Stimulated activated CD4-positive, alpha-beta T cell treated with anti-CD3 and anti-CD28 coated beads, Interleukin-2, amount 100 ng/mL, for 4 hours (primary cell): ENCODE measurements at regions not wholly inside any gene's neighbourhood (a gene's known extent, or its start where the extent isn't known, plus 50 kb on each side); places are given as distances from the start of the nearest gene placed in this dataset.

Experiments used
- DNase-seq: peaks from one replicate; pipeline ENCODE4 v3.0.0-alpha.2; 2020; ENCODE audit warnings: low read depth

- DNase-seq, result no peak
Measured at GRCh38 chr12:124504273-124505000, 63.0 kb downstream of the NCOR2 start.

- DNase-seq, result no peak
Measured at GRCh38 chr12:124503305-124503704, 64.1 kb downstream of the NCOR2 start.

GRCh38 chr12:124502379-124502778, 65.0 kb downstream of the NCOR2 start:
- DNase-seq, result no peak

GRCh38 chr12:124501827-124502226, 65.6 kb downstream of the NCOR2 start:
- no peak for DNase-seq

- no peak for DNase-seq
Measured at GRCh38 chr12:124501112-124501561, 66.3 kb downstream of the NCOR2 start.

GRCh38 chr12:124499898-124500244, 67.5 kb downstream of the NCOR2 start:
- no peak for DNase-seq

- no peak for DNase-seq
Measured at GRCh38 chr12:124499190-124499753, 68.1 kb downstream of the NCOR2 start.

- no peak for DNase-seq
Measured at GRCh38 chr12:124498275-124499189, 68.9 kb downstream of the NCOR2 start.

GRCh38 chr12:124497658-124498057, 69.8 kb downstream of the NCOR2 start:
- DNase-seq, result no peak

GRCh38 chr12:124497039-124497438, 70.4 kb downstream of the NCOR2 start:
- no peak for DNase-seq

- DNase-seq, result no peak
Measured at GRCh38 chr12:124496584-124496983, 70.8 kb downstream of the NCOR2 start.

- no peak for DNase-seq
Measured at GRCh38 chr12:124495194-124495983, 72.0 kb downstream of the NCOR2 start.

GRCh38 chr12:124494751-124495129, 72.7 kb downstream of the NCOR2 start:
- DNase-seq, result no peak

- DNase-seq, result peak; percentile 29
Measured at GRCh38 chr12:124493809-124494750, 73.3 kb downstream of the NCOR2 start.

- no peak for DNase-seq
Measured at GRCh38 chr12:124492879-124493808, 74.3 kb downstream of the NCOR2 start.

GRCh38 chr12:124491856-124492420, 75.5 kb downstream of the NCOR2 start:
- DNase-seq, result no peak

GRCh38 chr12:124491310-124491709, 76.1 kb downstream of the NCOR2 start:
- DNase-seq, result no peak

GRCh38 chr12:124490584-124491305, 76.7 kb downstream of the NCOR2 start:
- DNase-seq, result no peak
